Psoas muscle (tissue), 7 donors: ENCODE measurements at regions not wholly inside any gene's neighbourhood (a gene's known extent, or its start where the extent isn't known, plus 50 kb on each side); places are given as distances from the start of the nearest gene placed in this dataset.
"Not testable (repeated sequence)": the region's sequence is repeated elsewhere in the genome, so short reads cannot be mapped to it uniquely, and the experiment has no call there.

Experiments
- ATAC-seq, 4 donors: fragments of 200-7000 bp; cut with Tn5 transposase; one replicate each; pipeline ENCODE4 v1.9.1; 2020; ENCODE audit warnings: moderate library complexity in 3 of 4, mild to moderate bottlenecking in 2 of 4
- DNase-seq, 2 donors: peaks; one replicate each; pipeline ENCODE4 v3.0.0-alpha.2; 2020
- H3K27ac ChIP-seq: fragments of 200-600 bp; one replicate; pipeline ENCODE4 v1.8.0; 2022
- H3K27me3 ChIP-seq, 3 donors: fragments of 200-600 bp in 1 of 3; one replicate each; pipeline versions ENCODE4 v1.6.1 to v1.8.0; 2013 to 2022; ENCODE audit warnings: low read length in 2 of 3, mild to moderate bottlenecking in 2 of 3, moderate library complexity in 1 of 3; ENCODE audit not compliant: insufficient read depth in 3 of 3
- H3K36me3 ChIP-seq, 2 donors: fragments of 200-600 bp in 1 of 2; one replicate each; pipeline versions ENCODE4 v1.6.1 to v1.8.0; 2013 to 2022; ENCODE audit warnings: low read depth in 1 of 2, mild to moderate bottlenecking in 1 of 2, moderate library complexity in 1 of 2; ENCODE audit not compliant: insufficient read depth in 1 of 2
- H3K4me1 ChIP-seq: fragments of 200-600 bp; one replicate; pipeline ENCODE4 v1.8.0; 2022
- H3K4me3 ChIP-seq: fragments of 200-600 bp; one replicate; pipeline ENCODE4 v1.8.0; 2022; ENCODE audit warnings: mild to moderate bottlenecking
- H3K9me3 ChIP-seq: fragments of 200-600 bp; one replicate; pipeline ENCODE4 v1.8.0; 2022
- CTCF ChIP-seq: fragments of 200-600 bp; IDR thresholded peaks from one replicate; pipeline ENCODE4 v1.8.0; 2022; ENCODE audit warnings: antibody characterized with exemption
- WGBS, 3 donors: extraction: QIAGEN DNeasy Blood & Tissue Kit; methylation state at CpG; one replicate each; pipeline versions ENCODE4 v1.1.6 to v1.1.7; 2013; 5-methylcytosine and 5-hydroxymethylcytosine counted together
- intact Hi-C, 2 donors: fragments of 100-400 bp; cut with DNase I; formaldehyde crosslinking; loops; one replicate each; pipeline versions ENCODE4 v1.11.0 to v1.14.2; 2022
- donor health status: healthy with polysubstance abuse.
- donor health status: DM: no; HTN: no; CAD: no; lungs with moderate emphysema.
- donor health status: Bipolar disorder and iron deficiency.
- donor health status: healthy.
- donor health status: DM: yes; HTN: yes; CAD: no.
- donor health status: DM: no; HTN: no; CAD: no.
- donor health status: DM: yes; HTN: yes; CAD: no.

- ATAC-seq (peak; percentile 56 to 87 (median 74)), DNase-seq (no peak)
- H3K27me3 ChIP-seq = no peaks in the 10 kb centered on the region
- H3K27ac ChIP-seq = no peak overlapping the region
- no peaks in the 10 kb centered on the region for H3K4me1 ChIP-seq
- no peaks in the 10 kb centered on the region for H3K36me3 ChIP-seq
- no peaks in the 10 kb centered on the region for H3K9me3 ChIP-seq
- WGBS, 3 donors = 63 to 75% (median 73%) methylated on average over 1 of the region's 1 CpG
- H3K4me3 ChIP-seq = no peak overlapping the region
- no peak for TF ChIP-seq CTCF
- intact Hi-C loops = loop anchor here in 1 of 2 donors (5.0 kb wide), 1 partner anchor 478 kb away; no protein-coding TSS in a partner anchor
Observed at GRCh38 chr4:147109800-147110199, 164.1 kb upstream of the TTC29 start.

- peak; percentile 6 for TF ChIP-seq CTCF
- ATAC-seq = no peak
- H3K27me3 ChIP-seq = no peaks in the 10 kb centered on the region
Observed at GRCh38 chr4:147110473-147111367, 165.1 kb upstream of the TTC29 start.

GRCh38 chr4:147112196-147112595 is 166.5 kb upstream of the TTC29 start:
- not testable (repeated sequence) for DNase-seq, ATAC-seq, H3K27ac ChIP-seq, H3K4me3 ChIP-seq, H3K9me3 ChIP-seq, H3K27me3 ChIP-seq, H3K36me3 ChIP-seq, H3K4me1 ChIP-seq
- 77 to 81% (median 77%) methylated on average over 6 of the region's 6 CpGs for WGBS, 3 donors
- intact Hi-C loops = loop anchor here in 1 of 2 donors (5.0 kb wide), 1 partner anchor 475 kb away; no protein-coding TSS in a partner anchor

More at GRCh38 chr4:147110473-147111367, 165.1 kb upstream of the TTC29 start:
- Histone ChIP-seq H3K27ac (no peak overlapping the region), H3K4me3 (no peak overlapping the region), H3K9me3 (no peaks in the 10 kb centered on the region), H3K4me1 (no peaks in the 10 kb centered on the region), H3K36me3 (no peaks in the 10 kb centered on the region)
- 49 to 52% (median 51%) methylated on average over 7 of the region's 7 CpGs for WGBS, 3 donors
- intact Hi-C loops = loop anchor here in 1 of 2 donors (5.0 kb wide), 1 partner anchor 477 kb away; no protein-coding TSS in a partner anchor
- DNase-seq = no peak

- no peak overlapping the region for H3K27ac ChIP-seq
Observed at GRCh38 chr4:147117431-147117830, 171.8 kb upstream of the TTC29 start.

More at GRCh38 chr4:147117431-147117830, 171.8 kb upstream of the TTC29 start:
- intact Hi-C loops = no loop called here
- no peak for TF ChIP-seq CTCF
- ATAC-seq = no peak
- DNase-seq = no peak
- WGBS, 3 donors = 15 to 31% (median 18%) methylated on average over 4 of the region's 4 CpGs
- H3K36me3 ChIP-seq = no peaks in the 10 kb centered on the region
- peaks cover 8% of the 10 kb centered on the region for H3K4me1 ChIP-seq
- no peak overlapping the region for H3K4me3 ChIP-seq
- H3K9me3 ChIP-seq = no peaks in the 10 kb centered on the region
- no peaks in the 10 kb centered on the region for H3K27me3 ChIP-seq
